ELR (cell line): ENCODE measurements at regions not wholly inside any gene's neighbourhood (a gene's known extent, or its start where the extent isn't known, plus 50 kb on each side); places are given as distances from the start of the nearest gene placed in this dataset.
A peak's percentile ranks its signal among the peaks of the same experiment; 100 is the strongest.
"Not testable (repeated sequence)": the region's sequence is repeated elsewhere in the genome, so short reads cannot be mapped to it uniquely, and the experiment has no call there.

Experiments
- DNase-seq: peaks from one replicate; pipeline ENCODE4 v3.0.0-alpha.2; 2015; ENCODE audit warnings: low read depth

DNA sequence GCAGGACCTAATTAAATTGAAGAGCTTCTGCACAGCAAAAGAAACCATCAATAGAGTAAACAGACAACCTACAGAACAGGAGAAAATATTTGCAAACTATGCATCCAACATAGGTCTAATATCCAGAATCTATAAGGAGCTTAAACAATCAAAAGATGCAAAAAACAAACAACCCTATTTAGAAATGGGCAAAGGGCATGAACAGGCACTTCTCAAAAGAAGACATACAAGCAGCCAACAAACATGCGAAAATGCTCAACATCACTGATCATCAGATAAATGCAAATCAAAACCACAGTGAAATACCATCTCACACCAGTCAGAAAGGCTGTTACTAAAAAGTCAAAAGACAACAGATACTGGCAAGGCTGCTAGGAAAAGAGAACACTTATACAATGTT is 189.2 kb downstream of the CYP26B1 start:
- not testable (repeated sequence) for DNase-seq

DNA sequence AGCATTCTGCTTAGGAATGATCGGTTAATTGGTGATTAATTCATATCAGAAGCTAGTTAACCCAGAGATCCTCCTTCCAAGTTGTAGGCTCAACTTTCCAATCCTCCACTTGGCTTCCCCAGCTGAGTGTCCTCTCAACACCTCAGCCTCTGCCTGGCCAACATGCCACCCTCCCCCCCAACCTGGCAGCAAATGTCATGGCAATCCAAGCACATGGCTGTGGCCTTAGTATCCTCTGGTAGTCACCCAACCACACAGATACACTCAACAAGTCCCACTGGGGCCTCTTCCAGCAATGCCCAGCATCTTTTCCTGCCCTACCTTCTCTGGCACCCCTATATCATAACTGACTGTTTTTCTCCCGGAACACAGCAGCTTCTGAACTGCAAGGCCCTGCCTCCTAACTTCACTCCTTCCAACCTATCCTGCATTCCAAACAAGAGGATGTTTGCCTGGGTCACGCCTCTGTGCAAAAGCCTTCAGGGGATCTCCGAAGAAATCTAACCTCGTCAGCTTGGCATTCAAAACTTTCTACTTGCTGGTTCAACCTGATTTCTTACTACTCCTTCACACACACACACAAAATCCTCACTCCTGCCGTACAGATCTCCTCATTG is 195.0 kb downstream of the CYP26B1 start:
- no peak for DNase-seq

DNA sequence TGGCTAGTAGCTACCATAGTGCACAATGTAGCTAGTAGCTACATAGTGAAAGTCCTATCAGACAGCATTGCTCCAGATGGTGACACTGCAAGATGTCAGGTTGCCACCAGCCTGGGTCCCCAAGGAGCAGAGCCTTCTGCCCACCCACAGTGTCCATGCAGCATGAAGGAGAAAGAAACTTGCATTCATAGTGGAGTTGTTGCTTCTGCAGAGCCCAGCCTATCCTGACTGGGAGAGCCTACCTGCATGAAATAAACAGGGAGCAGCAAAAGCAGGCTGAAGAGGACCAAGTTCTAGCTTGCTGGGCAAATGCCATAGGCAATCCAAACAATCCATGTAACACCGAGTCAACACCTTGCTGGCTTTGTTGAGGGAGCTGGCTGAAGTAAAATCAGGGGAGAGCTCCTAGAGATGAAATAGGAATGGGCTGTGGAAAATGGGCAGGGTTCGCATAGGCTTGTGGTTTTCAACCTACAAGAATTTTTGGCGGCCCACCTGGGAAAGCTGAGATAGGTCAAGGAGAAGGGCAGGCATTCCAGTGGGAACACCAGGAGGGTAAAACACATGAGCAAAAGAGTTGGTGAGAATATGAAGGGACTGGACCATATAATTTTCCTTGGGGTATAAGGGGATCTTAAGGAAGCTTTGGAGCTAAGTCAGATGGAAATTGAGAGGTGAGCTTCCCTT is 195.8 kb downstream of the CYP26B1 start:
- no peak for DNase-seq

- no peak for DNase-seq
Measured at GRCh38 chr2:71951083-71951468, 196.6 kb downstream of the CYP26B1 start.

- peak; percentile 38 for DNase-seq
Measured at GRCh38 chr2:71950256-71951082, 197.2 kb downstream of the CYP26B1 start.

- no peak for DNase-seq
Measured at GRCh38 chr2:71949537-71949798, 198.2 kb downstream of the CYP26B1 start.

- DNase-seq, result peak; percentile 57
Measured at GRCh38 chr2:71948781-71949536, 198.7 kb downstream of the CYP26B1 start.

DNA sequence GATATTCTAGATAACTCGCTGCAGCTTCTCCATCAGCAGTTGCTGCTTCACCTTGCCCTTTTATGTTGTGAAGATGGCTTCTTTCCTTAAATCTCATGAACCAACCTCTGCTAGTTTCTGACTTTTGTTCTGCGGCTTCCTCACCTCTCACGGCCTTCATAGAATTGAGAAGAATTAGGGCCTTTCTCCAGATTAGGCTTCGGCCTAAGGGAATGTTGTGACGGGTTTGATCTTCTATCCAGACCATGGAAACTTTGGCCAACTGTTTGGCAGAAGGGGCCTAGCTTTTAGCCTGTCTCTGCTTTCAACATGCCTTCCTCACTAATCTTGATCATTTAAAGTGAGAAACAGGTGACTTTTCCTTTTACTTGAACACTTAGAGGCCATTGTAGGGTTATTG is 199.9 kb downstream of the CYP26B1 start:
- no peak for DNase-seq

DNA sequence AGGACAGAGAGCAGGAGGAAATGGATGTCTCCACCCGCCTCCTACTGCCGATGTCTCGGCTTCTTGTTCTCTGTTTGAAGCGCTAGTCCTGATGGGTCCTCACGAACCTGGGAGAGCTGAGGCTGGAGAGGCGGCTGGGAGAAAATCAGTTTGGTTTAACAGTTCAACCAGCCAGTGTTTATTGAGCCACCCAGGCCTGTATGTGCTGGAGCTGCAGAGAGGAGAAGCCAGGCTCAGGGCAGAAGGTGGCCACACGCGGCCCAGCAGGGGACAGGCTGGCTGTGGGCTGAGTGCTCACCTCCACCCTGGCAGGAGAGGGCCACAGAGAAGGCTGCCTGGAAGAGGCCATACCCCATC is 202.1 kb downstream of the CYP26B1 start:
- no peak for DNase-seq

DNA sequence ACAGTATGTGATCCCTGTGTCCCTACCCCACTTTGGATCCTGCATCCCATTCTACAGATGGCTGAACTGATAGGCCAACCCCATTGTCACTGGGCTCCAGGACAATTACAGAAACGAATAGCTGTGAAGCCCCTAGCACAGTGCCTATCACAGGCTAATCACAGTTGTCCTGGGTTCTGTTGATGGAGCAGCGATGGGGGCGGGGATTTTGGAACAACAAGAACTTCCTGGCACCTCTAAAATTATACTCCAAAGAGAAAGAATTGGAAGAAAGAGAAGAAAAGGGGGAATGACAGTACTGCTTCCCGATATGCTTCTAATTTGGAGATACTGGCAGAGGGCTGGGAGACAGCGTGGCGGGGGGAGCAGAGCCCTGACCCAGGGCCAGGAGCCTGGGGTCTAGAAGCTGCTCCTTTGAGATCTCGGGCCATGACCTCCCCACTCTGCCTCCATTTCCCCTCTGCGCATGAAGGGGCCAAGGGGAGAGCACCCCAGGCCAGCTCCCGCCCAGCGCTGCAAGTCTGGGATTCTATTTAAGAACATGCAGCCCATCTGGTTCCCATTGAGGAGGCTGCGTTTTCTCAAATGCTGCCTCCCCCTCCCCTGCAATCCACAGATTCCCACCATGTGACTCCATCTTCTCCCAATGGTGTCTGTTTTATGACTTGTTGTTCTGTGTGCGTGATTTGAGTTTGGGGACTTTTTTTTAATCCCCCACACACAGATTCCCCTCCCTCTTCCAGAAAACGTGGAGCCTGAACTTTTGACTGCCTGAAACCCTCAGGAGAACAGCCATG is 202.7 kb downstream of the CYP26B1 start:
- no peak for DNase-seq

- DNase-seq, result no peak
Measured at GRCh38 chr2:71944183-71944550, 203.5 kb downstream of the CYP26B1 start.

GRCh38 chr2:71943238-71944182 is 204.2 kb downstream of the CYP26B1 start:
- no peak for DNase-seq

GRCh38 chr2:71941726-71942525 is 205.7 kb downstream of the CYP26B1 start:
- DNase-seq, result no peak

DNA sequence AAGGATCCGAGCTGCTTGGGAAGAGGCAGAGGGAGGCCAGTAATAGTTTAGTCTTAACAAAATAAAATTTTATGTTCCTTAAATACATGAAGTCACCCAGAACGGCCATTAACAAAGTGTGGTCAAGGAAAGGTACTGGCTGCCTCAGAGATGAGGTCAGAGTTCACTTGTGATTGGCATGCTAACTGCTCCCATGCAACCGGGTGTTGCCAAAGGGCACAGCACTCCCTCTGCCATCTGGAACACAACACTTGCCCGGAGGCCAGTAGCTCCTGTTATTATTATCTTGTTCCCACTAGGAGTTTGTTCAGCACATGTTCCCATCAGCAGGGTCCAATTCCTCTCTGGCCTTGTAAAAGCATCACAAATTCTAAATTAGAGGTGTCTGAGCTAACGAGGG is 207.0 kb downstream of the CYP26B1 start:
- DNase-seq, result no peak

DNA sequence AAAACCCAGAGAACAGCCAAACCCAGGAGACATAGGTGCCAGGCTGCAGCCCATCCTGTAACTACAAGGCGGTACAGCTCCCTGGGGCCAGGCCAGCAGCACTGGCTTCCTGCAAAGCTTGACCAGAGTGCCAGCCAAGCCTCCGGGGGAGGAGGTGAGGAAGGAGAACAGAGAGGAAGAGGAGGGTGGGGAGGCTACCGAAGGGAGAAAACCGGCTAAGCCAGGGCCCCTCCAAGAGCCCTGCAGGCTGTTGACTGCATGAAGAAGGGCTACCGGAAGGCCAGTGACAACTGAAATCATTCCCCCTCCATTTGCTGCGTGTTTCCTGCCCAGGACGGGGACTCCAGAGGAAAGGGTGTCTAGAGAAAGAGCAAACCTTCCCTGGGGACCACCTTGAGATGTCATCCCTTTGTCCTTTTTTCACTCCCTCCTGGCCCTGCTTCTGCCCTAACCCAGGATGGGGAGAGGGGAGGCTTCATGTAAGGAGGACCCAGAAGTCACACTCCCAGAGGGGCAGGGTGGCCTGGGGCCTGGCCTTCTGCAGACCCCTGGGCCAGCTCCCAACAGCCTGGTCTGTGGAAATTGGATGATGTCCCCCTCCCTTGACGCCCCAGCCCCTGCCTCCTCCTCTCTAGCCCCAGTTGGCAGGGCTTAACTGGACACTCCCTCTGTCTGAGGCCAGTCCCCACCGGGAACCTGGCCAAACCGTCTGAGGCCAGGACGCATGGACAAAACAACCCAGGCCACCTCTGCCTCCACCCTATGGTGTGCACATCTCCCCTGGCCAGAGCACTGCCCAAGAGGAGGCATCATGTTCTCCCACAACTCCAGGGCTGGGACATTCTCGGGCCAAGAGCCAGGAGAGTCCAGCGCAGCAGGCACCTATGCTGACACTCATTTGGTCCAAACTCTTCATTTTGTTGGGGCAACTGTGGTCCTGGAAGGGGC is 207.8 kb downstream of the CYP26B1 start:
- DNase-seq, result no peak

DNA sequence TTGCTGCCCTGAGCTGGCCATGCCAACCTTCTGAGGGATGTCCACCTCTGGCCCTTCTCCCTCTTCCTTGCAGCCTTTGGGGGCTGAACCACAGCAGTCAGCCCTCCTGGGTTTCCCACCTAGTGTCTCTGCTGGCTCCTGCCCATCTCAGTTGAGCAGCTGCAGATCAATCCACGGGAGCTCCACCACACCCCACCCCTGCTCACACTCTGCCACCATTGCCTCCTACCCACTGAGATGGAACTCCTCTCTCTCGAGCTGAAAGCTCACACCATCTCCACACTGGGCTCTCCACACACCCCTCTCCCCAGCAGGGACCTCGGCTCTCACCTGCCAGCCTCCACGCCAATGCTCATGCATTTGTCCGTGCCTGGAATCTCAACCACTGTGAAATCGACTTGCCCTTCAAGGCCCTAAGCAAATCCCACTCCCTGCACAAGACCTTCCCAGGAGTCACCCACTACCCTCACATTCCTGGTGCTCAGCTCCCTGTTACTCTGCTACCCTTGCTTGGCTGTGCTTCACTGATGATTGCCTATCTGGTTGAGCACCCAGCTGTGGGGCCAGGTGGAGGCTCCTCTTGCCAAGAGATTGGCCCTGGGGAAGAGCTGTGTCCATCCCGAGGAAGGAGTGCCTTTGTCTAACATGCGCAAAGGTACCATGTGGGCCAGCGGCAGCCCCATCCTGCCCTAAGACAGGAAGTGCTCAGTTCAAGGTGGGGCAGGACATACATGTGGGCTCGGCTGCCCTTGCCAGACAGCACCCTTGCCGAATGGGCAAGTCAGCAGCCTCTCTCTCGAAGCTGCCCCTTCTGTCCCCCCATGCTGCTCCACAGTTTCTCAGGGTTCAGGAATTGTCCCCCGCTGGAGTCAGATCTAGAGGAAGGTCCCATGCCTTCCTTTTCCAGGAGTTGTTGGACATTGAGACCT is 208.7 kb downstream of the CYP26B1 start:
- no peak for DNase-seq

DNA sequence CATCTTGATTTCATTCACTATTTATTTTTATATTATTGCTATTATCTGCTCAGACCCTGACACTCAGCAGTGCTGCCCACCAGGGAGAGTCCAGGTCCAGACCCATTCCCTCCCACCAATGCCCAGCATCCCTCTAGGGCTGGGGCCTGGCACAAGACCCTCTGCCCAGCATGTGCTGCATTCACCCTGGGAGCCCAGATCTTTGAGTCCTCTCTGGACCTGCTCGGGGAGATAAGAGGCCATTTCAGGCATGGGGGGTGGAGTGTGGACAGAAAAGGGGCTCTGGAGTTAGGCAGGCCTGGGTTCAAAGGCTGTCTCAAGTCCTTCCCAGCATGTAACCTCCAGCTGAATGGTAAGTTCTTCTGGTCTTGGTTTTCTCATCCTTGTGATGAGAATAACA is 209.6 kb downstream of the CYP26B1 start:
- no peak for DNase-seq

GRCh38 chr2:71937396-71937795 is 210.3 kb downstream of the CYP26B1 start:
- DNase-seq, result no peak
